Fibroblast of skin of left biceps (primary cell): ENCODE measurements at regions not wholly inside any gene's neighbourhood (a gene's known extent, or its start where the extent isn't known, plus 50 kb on each side); places are given as distances from the start of the nearest gene placed in this dataset.
A peak's percentile ranks its signal among the peaks of the same experiment; 100 is the strongest.

Experiments
- DNase-seq, 2 experiments: peaks; one replicate each; pipeline ENCODE4 v3.0.0-alpha.2; 2013; ENCODE audit warnings: low read depth in 2 of 2

DNA sequence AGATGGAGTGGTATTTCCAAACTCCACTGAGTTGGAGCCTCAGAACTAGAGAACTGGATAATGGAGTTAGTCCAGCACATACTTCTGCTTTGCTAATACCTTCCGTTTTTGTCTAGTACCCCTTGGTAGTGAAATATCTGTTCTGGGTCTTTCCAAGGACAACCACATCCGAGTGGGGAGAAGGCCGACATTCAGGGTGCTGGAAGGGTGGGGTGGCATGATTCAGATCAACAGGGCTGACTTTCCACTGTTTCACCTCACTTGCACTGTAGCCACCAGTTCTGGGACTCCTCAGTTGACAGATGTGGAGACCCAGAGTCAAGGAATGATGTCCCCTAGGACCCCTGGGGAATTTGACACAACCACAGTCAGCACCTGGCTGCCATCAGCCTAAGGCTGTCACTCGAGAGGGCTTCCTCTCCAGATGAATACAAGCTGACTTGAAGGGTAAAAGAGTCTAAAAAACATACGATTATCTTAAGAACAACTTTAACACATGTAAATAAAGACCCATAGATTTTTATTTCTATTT is 84.8 kb upstream of the HNF1B start:
- DNase-seq, result no peak

DNA sequence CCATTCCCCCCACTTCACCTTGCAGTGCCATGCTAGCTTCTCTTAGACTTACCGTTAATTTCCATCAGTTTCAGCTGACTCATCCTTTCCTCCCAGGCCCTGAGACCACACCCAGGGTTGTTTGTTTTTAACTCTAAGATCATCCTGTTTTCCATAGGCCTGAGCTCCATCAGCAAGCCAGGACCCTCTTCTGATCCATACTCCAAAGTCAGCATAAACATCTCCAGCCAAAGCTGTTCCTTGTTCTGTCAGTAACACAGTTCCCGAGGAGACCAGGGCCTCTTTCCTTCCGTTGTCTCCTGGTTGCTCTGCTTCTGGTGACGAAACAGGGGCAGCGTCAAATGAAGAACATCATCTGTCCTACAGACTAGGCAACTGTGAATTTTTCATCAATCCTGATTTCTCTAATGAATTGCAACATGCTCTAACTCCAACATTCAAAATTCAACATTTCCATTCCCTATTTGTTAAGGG is 83.8 kb upstream of the HNF1B start:
- no peak for DNase-seq

DNA sequence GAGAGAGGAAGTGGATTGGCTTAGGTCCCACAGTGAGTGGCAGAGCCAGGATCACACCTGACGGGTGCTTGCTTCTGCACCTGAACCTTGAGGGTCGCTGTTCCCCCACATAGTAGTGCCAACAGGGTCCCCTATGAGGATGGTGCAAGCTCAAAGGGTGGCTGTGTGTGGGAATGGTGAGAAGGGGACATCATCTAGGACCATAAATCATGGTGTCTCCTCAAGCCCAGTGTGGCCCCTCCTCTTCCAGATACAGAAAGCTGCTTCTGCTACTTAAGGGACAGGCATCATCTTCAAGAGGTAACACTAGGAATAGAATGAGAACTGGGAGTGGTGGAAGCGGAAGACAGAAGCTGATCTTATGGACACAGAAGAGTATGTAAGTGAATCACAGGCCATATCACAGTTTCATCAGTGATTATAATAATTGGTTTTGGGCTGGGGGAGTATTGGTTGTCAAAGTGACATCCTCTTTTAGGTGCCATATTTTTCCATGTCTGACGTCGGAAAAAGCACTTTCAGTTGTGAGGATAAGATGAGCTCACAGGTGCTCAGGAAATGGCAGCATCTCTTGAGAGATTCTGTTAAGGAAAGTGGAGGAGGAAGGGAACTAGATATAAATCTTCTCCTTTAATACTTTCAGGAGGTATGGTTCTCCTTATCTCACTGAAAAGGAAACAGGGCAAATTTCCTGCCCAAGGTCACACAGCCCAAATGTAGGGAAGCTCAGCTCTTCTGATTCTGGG is 83.2 kb upstream of the HNF1B start:
- DNase-seq, result no peak

DNA sequence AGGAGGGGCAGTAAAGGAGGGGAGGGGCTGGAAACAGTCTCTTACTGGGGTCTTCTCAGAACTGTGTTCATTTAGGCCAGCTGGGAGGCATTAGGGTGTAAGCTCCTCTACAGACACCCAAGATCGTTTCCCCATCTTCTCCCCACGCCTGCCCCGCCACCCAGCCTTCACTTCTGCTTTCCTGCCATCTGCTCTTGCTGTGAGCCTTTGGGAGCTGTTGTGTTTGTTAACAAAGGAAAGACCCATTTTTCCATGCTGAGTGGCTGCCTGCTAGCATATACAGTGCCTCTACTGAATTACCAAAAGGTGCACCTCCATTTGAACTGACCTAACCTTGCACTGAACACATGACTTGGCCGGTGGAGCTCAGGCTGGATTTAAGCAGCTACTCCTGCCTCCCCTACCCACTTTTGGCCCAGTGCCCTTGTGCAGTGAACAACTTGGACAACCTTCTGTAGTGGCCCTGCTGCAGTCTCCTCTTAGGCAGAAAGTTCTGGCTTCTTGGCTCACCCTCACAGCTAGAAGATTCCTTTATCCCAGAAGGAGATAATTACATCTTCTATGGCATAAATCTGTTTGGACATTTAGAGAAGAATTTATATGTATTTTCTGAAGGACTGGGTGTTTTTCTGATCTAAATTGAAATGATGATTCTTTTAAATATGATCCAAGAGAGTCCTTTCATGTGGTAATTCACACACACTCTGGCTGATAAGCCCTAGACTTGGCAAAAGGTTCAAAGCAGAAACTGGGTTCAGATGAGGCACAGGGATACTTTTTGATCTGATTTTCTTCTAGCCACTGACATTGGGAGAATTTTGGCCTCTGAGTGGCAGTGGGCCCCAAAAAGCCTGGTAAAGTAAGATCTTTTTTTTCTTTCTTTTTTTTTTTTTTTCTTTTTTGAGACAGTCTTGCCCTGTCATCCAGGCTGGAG is 81.9 kb upstream of the HNF1B start:
- no peak for DNase-seq

DNA sequence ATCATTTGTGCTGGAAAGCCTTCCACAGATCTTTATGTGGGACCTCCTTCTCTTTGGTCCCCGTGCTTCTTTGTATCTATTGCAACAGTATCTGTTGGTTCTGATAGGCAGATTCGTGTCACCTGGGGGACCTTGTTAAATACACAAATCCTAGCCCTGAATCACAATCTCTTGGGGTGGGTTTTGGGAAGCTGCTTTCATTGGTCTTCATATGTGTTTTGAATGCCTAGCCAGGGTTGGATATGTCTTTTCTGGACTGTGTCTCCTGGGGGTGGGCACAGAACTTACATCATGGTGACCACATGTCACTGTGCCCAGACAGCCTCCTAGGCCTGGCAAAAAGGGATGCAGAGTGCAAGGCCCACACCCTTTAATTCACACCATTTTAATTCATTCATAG is 81.0 kb upstream of the HNF1B start:
- no peak for DNase-seq

DNA sequence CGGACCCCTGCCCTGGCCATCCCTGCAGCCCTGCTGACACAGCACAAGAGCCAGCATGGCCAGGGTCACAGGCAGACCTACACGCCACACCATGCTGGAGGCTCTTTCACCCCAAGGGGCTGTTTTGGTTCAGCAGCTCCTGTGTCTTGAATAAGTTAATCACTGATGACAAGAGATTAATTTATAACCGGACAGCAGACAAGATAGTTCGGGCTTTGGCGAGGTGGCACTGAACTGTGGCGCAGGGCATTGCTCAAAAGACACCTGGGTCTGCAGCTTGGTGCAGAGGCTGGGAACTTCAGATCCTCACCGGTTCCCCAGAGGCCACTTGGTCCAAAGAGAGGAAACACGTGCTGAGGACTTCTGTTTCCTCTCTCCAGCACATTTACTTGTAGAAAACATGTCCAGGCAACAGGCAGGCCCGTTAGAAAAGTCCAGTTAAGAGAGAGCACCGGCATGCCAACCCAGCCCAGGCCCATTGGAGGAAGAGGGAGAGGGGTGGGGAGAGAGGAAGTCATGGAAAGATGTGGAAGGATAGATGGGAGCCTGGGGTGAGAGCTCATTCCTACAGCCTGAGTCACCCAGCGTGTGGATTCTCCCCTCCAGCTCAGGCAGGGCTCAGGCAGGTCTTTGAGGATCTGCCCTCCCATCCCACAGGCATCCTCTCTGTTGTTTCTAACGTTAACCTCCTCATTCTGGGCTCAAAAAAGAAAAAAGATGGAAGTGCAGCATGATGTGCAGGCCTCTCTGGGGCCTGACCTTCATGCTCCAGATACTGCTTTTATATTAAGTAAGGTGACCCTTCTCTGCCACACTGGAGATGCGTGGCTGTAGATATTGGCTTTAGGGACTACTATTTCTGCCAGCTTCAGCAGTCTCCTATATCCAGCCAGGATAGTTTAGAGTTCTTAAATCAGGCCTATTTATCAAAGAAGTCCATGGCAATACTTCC is 80.0 kb upstream of the HNF1B start:
- peak; percentile 54 to 68 for DNase-seq

DNA sequence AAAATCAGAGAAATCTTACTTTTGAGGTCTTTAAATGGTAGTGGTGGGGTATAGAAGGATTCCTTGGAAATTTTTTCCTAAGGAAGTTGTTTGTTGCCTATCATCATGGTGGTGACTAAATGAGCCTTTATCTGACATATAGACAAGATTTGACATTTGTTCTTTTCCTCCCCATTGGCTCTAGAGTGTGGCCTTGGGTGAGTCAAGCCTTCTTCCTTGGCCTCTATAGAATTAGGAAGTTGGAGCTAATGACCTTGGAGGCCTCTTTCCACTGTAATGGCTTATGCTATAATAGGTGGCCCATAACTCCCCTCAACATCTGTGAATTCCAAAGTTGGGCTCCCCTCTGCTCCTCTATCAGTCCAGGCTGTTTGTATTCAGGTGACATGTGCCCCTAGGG is 79.1 kb upstream of the HNF1B start:
- no peak for DNase-seq

DNA sequence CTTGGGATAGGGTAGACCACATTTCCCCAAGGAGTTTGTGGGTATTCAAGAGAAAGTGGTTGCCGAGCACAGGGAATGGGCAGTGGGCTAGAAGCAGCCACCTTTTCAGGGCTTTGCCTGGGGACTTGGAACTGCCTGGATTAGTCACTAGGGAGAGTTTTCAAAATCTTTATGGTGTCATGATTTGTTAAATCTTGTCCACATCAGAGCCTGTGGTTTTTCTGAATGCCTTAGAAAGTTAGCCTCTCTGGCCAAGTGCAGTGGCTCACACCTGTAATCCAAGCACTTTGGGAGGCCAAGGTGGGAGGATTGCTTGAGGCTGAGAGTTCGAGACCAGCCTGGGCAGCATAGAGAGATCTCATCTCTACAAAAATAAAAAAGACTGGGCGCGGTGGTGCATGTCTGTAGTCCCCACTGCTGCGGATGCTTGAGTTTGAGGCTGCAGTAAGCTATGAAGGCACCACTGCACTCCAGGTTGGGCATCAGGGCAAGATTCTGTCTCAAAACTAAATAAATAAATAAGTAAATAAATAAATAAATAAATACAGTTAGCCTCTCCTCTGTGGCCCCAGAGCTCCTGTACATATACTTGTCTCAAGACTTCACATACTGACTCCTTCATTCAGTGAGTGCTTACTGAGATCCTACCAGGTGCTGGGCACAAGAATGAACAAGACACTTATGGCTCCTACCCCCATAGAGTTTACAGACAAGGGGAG is 76.3 kb upstream of the HNF1B start:
- no peak for DNase-seq

DNA sequence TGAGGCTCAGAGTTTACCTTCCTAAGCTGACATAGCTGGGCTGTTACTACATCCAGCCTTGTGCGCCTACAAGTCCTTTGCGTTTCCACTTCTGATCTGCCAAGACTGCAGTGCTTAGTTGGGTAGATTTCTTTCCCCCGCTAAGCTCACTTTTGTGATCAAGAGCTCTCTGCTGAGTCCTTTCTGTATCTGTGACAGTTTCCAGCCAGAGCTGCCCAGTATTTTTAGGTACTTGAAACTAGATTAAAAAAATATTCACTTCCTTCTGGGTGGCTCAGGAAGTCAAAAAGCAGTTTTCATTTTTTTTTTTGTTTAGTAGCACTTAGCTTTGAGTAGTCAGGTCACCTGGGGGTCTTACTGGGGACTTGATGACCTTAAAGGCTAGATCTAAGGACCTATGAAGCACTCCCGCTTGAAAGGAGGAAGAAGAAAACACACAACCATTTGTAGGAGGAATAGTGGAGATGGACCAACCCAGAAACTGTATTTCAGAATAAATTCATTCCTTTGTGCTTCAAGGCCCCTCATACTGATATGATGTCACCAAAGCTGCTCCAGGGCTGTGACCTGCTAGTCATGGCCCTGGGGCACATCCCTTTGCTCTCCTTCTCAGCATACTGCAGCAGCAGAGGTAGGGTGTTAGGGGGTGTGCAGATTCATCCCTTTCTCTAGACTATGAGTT is 75.6 kb upstream of the HNF1B start:
- DNase-seq, result no peak

DNA sequence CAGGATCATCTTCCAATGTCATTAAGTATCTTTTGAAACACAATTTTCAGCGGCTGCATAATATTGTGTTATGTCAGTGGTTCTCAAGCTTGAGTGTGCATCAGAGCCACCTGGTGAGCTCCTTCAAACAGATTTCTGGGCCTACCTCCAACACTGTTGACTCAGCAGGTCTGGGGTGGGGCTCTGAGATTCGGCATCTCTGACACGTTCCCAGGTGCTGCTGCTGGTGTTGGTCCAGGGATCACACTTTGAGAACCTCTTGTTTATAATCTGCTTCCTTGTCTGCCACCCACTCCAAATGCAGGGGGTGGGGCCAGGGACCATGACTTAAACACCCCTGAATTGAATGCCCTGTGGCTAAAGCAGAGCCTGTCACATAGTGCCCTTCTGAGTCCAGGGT is 73.8 kb upstream of the HNF1B start:
- no peak for DNase-seq

DNA sequence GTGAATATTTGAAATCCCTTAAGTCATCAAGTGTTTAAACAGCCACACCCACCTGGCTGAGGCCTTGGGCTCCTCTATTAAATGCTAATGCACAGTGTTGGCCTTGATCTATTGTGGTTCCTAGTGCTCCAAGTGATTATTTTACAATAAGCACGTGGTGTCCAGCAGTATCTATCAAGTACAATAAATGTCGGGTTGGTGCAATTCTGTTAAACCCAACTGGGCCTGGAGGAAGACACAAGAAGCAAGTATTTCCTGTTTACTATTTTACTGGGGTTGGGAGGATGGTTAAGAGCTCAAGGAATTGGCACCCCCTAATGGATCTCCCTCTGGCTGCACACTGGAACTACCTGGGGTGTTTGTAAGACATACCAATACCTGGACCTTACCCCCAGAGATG is 72.1 kb upstream of the HNF1B start:
- no peak for DNase-seq

DNA sequence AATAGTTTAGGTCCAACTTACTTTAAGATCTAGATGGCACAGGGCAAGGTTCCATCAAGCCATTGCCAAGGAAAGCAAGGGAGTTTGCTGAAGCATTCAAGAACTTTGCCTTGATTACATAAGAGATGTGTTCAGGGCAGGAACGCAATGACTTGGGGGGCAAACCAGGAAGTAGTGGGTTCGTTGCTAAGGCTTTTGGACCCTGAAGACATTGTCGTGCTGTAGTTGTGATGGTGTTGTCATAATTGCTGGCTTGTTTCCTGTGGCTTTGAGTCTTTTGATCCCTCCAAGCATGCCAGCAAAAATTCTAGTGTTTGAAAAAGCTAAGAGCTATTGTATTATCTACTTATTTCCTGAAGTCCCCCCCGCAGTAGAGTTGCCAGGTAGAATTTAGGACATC is 70.7 kb upstream of the HNF1B start:
- DNase-seq, result no peak

DNA sequence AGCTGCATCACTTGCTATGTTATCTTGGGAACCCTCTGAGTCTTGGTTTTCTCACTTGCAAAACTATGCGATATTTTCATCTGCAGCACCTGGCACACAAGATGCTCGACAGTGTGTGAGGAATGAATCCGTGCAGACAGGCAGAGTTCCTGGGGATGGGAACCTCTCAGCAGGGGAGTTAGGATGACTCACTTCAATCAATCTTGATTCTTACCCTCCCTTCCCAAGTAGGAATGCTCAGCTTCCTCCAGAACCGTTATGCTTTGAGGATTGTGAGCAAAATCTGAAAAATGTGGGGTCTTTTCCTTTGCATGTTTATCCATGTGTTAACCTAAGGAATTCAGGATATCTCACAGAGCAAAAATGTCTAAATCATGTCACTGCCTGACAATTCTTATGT is 68.9 kb upstream of the HNF1B start:
- peak; percentile 97 to 98 for DNase-seq

DNA sequence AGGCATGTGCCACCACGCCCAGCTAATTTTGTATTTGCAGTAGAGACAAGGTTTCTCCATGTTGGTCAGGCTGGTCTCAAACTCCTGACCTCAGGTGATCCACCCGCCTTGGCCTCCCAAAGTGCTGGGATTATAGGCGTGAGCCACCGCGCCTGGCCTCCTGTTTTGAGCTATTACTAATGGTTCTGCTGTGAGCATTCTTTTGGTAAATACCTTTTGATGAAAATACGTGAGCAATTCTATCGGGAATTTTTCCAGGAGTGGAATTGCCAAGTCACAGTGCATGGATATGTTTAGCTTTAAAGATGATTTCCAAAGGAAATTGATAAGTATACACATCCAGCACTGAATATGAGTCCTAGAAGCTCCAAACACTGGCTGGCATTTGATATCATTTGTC is 64.0 kb upstream of the HNF1B start:
- DNase-seq, result peak in 1 of 2 experiments; percentile 22

DNA sequence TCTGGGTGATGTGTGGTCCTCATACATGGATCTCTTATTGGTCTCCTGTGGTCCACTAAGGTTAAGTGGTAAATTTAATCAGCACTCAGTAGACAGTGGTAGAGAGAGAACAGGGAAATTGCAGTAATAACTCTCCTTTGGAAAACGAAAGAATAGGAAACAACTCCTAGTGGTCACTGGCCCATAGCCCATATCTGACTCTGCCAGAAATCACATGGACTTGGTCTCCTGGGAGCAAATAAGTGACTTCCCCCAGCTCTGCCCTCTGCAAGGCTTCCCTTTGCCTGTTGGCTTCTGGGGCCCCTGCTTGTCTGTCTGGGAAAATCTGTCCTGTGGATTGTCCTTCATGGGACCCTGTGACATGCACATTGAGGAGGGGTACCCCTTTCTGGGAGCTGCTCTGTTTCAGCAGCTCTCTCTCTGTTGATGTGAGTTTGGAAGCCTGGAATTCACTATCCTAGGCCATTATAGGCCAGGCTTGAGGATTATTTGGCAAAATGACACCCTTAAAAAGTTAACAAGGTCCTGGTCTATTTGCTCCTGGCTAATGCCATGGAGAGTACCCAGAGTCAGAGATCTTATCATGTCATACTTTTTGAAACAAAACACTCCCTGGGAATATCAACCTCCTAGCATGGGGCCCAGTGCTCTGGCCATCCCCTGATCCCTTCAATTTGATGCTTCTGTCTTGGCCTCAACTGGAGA is 58.0 kb upstream of the HNF1B start:
- DNase-seq, result no peak

DNA sequence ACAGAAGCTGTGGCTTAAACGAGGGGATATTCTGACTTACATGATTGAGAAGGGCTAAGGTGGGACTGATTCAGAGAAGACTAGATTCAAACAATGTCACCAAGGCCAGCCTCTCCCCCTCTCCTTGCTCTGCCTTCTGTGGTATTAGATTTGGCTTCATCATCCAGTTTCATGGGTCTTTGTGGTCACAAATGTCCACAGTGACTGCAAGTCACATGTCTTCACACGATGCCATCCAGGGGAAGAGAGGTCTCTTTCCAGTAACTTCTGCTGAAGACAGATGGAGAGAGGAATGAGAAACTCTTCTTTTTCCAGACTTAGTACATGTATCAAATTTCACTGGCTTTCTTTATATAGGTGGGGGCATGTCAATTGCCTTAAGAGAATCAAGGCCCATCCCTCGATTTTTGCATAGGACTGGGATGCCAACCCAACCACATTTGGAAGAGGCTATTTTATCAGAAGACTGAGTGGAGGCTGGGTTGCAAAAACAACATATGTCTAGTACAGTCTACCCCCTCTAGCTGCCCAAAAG is 57.3 kb upstream of the HNF1B start:
- DNase-seq, result no peak

DNA sequence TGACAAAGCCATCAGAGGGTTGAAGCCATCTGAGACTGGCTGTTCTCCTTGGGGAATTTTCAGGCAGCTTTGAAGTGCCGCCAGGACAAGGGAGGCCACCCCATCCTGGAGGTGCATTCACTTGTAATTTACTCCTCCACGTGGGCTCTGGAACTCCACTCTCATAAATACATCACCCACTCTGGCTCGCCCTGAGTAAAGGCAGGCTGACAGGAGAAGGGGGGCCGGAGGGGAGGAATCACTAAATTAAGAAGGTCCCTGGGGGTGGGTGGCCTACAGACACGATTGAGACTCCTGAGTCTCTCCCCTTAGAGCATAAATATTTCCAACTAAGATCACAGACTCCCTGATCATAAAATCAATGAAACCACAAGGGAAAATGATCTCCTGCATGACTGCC is 56.3 kb upstream of the HNF1B start:
- no peak for DNase-seq

DNA sequence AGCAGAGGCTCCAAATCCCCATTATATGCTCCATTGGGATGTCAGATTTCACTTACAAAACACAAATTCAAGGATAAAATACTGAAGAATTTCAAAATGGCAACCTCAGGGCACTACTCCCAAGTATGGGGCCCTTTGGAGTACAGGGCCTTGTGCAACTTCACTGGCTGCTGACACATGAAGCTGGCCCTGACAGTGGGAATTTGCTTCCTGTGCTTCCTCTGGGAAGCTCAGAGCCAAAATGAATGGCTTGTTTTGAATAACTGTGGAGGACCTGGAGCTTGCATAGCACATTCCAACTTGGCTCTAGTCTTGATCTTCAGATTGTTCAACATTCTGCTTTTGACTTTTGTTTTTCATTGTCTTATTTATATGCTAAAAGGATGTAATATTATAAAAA is 52.3 kb upstream of the HNF1B start:
- DNase-seq, result no peak

DNA sequence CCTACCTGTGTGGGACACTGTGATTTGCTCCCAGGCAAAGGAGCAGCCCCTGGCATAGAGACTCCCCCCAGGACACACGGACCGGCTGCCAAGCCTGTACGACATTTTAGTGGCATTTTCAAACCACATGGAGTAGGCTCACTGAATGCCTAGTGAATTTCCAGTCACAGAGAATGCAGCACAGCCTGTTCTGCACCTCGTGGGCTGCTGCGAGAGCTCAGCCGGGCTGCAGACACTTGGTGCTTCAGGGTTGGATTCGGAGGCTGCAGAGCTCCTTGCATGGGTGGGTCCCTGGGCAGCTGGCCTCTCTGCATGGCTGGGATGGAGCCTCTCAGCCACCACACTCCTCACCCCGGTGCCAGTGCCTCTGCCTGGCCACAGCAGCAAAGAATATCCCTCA is 51.2 kb upstream of the HNF1B start:
- no peak for DNase-seq
